Tibial artery (tissue), 4 donors: ENCODE measurements at regions not wholly inside any gene's neighbourhood (a gene's known extent, or its start where the extent isn't known, plus 50 kb on each side); places are given as distances from the start of the nearest gene placed in this dataset.
A peak's percentile ranks its signal among the peaks of the same experiment; 100 is the strongest.
"Not testable (repeated sequence)": the region's sequence is repeated elsewhere in the genome, so short reads cannot be mapped to it uniquely, and the experiment has no call there.

Source experiments
- DNase-seq, 2 donors: peaks; one replicate each; pipeline ENCODE4 v3.0.0-alpha.2; 2019
- H3K27ac ChIP-seq, 2 donors: fragments of 200-600 bp; sonication (generic) in 1 of 2; 1 replicate in 1 of 2; 2 replicates in 1 of 2; pipeline ENCODE4 v1.5.1; 2018 to 2019; ENCODE audit warnings: mild to moderate bottlenecking in 1 of 2
- H3K27me3 ChIP-seq, 2 donors: fragments of 200-600 bp; sonication (generic) in 1 of 2; one replicate each; pipeline versions ENCODE4 v1.5.1 to v1.6.0; 2016 to 2019
- H3K36me3 ChIP-seq, 3 donors: fragments of 200-600 bp; sonication (generic) in 2 of 3; one replicate each; pipeline ENCODE4 v1.5.1; 2016 to 2019; ENCODE audit warnings: mild to moderate bottlenecking in 2 of 3
- H3K4me1 ChIP-seq, 4 donors: fragments of 200-600 bp; sonication (generic) in 2 of 4; 1 replicate in 3 of 4; 2 replicates in 1 of 4; pipeline ENCODE4 v1.5.1; 2016 to 2019
- H3K4me3 ChIP-seq, 2 donors: fragments of 200-600 bp; sonication (generic) in 1 of 2; 1 replicate in 1 of 2; 2 replicates in 1 of 2; pipeline ENCODE4 v1.5.1; 2018 to 2019; ENCODE audit warnings: mild to moderate bottlenecking in 2 of 2
- H3K9me3 ChIP-seq, 3 donors: fragments of 200-600 bp; sonication (generic) in 1 of 3; one replicate each; pipeline ENCODE4 v1.5.1; 2016 to 2019
- intact Hi-C: fragments of 100-400 bp; cut with DNase I; formaldehyde crosslinking; loops from one replicate; pipeline ENCODE4 v1.15.0; 2023; ENCODE audit warnings: low total_unique reads
- TF ChIP-seq, protein P1 (sequence below), 2 experiments: fragments of 200-600 bp in 1 of 2; fragments of 450-650 bp in 1 of 2; IDR thresholded peaks; one replicate each; pipeline ENCODE4 v1.5.1; 2017 to 2019; ENCODE audit warnings: antibody characterized with exemption in 2 of 2, mild to moderate bottlenecking in 1 of 2, moderate library complexity in 1 of 2

GRCh38 chr2:95728878-95729596, 137.2 kb downstream of the TRIM43 start:
- intact Hi-C loops, result no loop called here
- Histone ChIP-seq H3K9me3 (no peaks in the 10 kb centered on the region), H3K27ac (no peak overlapping the region), H3K4me1 (no peaks in the 10 kb centered on the region), H3K27me3 (peaks cover 0 to 9% of the 10 kb centered on the region in 2 donors), H3K36me3 (no peaks in the 10 kb centered on the region), H3K4me3 (no peak overlapping the region)
- peak; percentile 65 to 76 for DNase-seq
- TF ChIP-seq, protein P1, sequence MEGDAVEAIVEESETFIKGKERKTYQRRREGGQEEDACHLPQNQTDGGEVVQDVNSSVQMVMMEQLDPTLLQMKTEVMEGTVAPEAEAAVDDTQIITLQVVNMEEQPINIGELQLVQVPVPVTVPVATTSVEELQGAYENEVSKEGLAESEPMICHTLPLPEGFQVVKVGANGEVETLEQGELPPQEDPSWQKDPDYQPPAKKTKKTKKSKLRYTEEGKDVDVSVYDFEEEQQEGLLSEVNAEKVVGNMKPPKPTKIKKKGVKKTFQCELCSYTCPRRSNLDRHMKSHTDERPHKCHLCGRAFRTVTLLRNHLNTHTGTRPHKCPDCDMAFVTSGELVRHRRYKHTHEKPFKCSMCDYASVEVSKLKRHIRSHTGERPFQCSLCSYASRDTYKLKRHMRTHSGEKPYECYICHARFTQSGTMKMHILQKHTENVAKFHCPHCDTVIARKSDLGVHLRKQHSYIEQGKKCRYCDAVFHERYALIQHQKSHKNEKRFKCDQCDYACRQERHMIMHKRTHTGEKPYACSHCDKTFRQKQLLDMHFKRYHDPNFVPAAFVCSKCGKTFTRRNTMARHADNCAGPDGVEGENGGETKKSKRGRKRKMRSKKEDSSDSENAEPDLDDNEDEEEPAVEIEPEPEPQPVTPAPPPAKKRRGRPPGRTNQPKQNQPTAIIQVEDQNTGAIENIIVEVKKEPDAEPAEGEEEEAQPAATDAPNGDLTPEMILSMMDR (IDR thresholded peaks at IDR 0.05), result peak; percentile 63 to 81

- no peaks in the 10 kb centered on the region for H3K4me1 ChIP-seq
- H3K27me3 ChIP-seq, result peaks cover 0 to 9% of the 10 kb centered on the region in 2 donors
- H3K36me3 ChIP-seq, result no peaks in the 10 kb centered on the region
- H3K4me3 ChIP-seq, result no peak overlapping the region
- intact Hi-C loops, result no loop called here
- H3K27ac ChIP-seq, result no peak overlapping the region
- H3K9me3 ChIP-seq, result no peaks in the 10 kb centered on the region
- TF ChIP-seq, protein P1 (IDR thresholded peaks at IDR 0.05), result no peak
- DNase-seq, result no peak
Observed at GRCh38 chr2:95729597-95729955, 137.8 kb downstream of the TRIM43 start.

GRCh38 chr2:95730813-95731212, 139.0 kb downstream of the TRIM43 start:
- Histone ChIP-seq H3K27ac (no peak overlapping the region), H3K9me3 (no peaks in the 10 kb centered on the region), H3K4me1 (no peaks in the 10 kb centered on the region), H3K27me3 (peaks cover 0 to 9% of the 10 kb centered on the region in 2 donors), H3K36me3 (no peaks in the 10 kb centered on the region), H3K4me3 (no peak overlapping the region)
- DNase-seq, result no peak
- TF ChIP-seq, protein P1 (IDR thresholded peaks at IDR 0.05), result no peak
- intact Hi-C loops, result no loop called here

DNA sequence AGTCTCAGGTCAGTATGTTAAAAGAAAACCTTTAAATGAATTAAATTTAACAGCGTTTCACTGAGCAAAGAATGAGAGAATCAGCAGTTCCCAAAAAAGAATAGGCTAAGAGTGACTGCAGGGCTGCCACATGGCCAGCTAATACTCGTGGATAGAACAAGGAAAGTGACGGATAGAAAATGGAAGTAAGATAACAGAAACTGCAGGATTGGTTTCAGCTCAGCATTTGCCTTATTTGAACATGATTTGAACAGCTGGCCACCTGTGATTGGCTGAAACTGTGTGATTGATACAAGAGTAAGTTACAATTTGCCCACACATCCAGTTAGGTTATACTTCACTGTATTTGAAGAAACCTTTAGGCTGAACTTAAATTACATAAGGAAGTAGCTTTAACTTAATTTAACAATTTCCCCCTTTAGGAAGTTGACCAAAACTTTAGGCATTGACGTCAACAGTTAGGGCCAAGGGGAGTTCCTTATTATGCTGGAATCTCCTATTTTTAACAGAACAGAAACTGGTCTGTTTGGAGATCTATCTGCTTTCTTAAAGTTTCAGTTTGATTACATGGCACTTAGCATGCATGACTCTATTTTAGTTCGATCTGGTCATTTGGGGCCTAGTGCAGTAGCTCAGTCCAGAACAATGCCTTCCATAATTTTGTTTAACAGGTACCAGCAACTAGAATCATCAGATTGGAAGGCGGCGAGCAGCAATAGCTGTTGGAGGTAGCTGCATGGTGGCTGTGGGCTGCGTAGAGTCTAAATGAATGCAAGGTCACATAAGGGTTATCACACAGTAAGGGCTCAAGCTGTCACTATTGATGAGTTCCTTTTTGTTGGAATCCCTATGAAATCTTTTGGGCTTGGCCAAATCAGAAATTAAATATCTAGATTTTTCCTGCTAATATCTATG, 143.4 kb downstream of the TRIM43 start:
- Histone ChIP-seq H3K4me1 (no peaks in the 10 kb centered on the region), H3K27ac (no peak overlapping the region), H3K4me3 (no peak overlapping the region), H3K9me3 (no peaks in the 10 kb centered on the region), H3K27me3 (peaks cover 0 to 9% of the 10 kb centered on the region in 2 donors), H3K36me3 (no peaks in the 10 kb centered on the region)
- TF ChIP-seq, protein P1 (IDR thresholded peaks at IDR 0.05), result no peak
- DNase-seq, result no peak
- intact Hi-C loops, result no loop called here

DNA sequence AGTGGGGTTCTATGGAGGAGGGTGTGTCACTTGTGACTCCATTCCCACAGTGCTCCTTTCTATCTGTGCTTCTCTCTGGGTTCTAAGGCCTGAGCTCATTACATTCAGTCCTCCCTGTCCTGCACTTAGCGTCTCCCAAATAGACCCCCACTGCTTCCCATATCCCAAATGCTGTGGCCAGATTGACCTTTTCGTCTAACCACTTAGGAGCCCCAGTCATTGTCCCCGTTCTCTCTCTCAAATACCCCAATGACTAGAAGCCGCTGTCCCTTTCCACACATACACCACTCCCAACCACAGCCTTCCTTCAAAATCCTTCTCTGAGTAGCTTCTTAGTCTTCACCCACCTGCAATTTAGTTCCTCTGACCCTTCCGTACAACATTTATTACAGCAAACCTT, 146.5 kb downstream of the TRIM43 start:
- Histone ChIP-seq H3K9me3 (no peaks in the 10 kb centered on the region), H3K36me3 (no peaks in the 10 kb centered on the region), H3K27me3 (peaks cover 0 to under 1% of the 10 kb centered on the region in 2 donors), H3K4me1 (no peaks in the 10 kb centered on the region), H3K27ac (no peak overlapping the region), H3K4me3 (no peak overlapping the region)
- TF ChIP-seq, protein P1 (IDR thresholded peaks at IDR 0.05), result no peak
- DNase-seq, result no peak
- intact Hi-C loops, result no loop called here

DNA sequence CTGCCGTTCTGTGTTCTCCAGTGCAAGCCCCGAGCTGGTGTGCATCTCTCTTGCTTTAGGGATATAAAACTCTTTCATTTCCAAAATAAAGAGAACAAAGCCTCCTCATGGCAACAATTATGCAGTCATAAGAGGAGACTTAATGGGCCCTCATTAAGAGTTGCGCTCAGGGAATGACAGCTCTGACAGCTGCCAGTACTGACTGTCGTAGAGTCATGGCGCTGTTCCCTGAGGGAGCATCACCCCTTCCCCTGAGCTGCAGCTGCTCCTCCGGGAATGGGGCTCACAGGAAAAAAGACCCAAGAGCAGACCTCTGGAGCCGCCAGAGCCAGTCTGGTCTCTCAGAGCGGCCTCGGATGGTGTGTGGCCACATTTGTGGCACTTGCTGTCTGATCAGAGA, 160.3 kb downstream of the TRIM43 start:
- H3K36me3 ChIP-seq, H3K4me3 ChIP-seq, H3K4me1 ChIP-seq, H3K27ac ChIP-seq, intact Hi-C loops, H3K9me3 ChIP-seq, H3K27me3 ChIP-seq, DNase-seq: not testable (repeated sequence)

DNA sequence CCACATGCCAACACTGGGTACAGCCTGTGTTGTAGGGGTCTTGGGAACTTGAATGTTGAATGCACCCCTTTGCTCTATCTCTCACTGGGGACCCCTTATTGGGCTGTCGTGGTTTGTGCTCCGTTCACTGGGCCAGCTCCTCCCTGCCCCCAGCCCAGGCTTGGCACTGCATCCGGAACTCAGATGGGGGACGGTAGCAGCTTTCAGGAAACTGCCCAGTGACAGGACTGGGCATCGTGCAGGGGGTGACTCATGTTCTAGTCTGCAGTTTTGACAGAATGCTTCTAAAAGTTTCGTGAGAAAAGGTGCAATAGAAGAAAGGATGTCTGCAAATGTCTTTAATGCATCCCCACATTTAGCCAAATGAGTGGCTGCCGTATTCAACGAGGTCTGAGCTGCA, 162.0 kb downstream of the TRIM43 start:
- intact Hi-C loops, H3K27ac ChIP-seq, H3K27me3 ChIP-seq, H3K36me3 ChIP-seq, H3K4me3 ChIP-seq, DNase-seq, H3K4me1 ChIP-seq, H3K9me3 ChIP-seq: not testable (repeated sequence)

GRCh38 chr2:95754213-95754612, 162.4 kb downstream of the TRIM43 start:
- DNase-seq, H3K36me3 ChIP-seq, H3K27me3 ChIP-seq, intact Hi-C loops, H3K27ac ChIP-seq, H3K4me3 ChIP-seq, H3K4me1 ChIP-seq, H3K9me3 ChIP-seq: not testable (repeated sequence)
